ENCODE measurements at regions not wholly inside any gene's neighbourhood (a gene's known extent, or its start where the extent isn't known, plus 50 kb on each side); places are given as distances from the start of the nearest gene placed in this dataset.

DNA sequence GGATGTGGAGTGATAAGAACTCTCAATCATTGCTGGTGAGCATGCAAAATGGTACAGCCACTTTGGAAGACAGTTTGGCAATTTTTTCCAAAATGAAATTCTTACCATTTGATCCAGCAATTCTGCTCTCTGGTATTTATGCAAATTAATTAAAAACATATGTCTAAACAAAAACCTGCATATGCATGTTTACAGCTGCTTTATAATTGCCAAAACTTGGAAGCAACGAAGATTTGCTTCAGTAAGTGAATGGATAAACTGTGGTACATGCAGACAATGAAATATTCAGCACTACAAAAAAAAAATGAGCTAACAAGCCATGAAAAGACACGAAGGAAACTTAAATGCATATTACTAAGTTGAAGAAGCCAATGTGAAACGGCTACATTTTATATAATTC, 55.5 kb upstream of the SMLR1 start:
- H3K27ac Mint-ChIP-seq (ENCODE audit: unreplicated experiment): no peak overlapping the region
- CTCF ChIA-PET: no interaction called here
- H3K4me1 Mint-ChIP-seq (ENCODE audit: low read depth, unreplicated experiment): no peaks in the 10 kb centered on the region
- DNase-seq: no peak
- no peaks in the 10 kb centered on the region for H3K36me3 Mint-ChIP-seq (ENCODE audit: insufficient read depth, unreplicated experiment)
- intact Hi-C loops (cut with micrococcal nuclease; ENCODE audit: unreplicated experiment): no loop called here
- TF ChIP-seq, protein P1, sequence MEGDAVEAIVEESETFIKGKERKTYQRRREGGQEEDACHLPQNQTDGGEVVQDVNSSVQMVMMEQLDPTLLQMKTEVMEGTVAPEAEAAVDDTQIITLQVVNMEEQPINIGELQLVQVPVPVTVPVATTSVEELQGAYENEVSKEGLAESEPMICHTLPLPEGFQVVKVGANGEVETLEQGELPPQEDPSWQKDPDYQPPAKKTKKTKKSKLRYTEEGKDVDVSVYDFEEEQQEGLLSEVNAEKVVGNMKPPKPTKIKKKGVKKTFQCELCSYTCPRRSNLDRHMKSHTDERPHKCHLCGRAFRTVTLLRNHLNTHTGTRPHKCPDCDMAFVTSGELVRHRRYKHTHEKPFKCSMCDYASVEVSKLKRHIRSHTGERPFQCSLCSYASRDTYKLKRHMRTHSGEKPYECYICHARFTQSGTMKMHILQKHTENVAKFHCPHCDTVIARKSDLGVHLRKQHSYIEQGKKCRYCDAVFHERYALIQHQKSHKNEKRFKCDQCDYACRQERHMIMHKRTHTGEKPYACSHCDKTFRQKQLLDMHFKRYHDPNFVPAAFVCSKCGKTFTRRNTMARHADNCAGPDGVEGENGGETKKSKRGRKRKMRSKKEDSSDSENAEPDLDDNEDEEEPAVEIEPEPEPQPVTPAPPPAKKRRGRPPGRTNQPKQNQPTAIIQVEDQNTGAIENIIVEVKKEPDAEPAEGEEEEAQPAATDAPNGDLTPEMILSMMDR (IDR thresholded peaks at IDR 0.05; ENCODE audit: unreplicated experiment): no peak
- BruUV-seq (replicated peaks): no TSS peak
- H3K9me3 Mint-ChIP-seq (ENCODE audit: low read depth, unreplicated experiment): no peaks in the 10 kb centered on the region
- H3K27me3 Mint-ChIP-seq (ENCODE audit: unreplicated experiment): no peaks in the 10 kb centered on the region
- H3K4me3 Mint-ChIP-seq (ENCODE audit: low read depth, unreplicated experiment): no peak overlapping the region

- intact Hi-C loops (cut with micrococcal nuclease; ENCODE audit: unreplicated experiment): no loop called here
- Mint-ChIP-seq H3K9me3 (ENCODE audit: low read depth, unreplicated experiment) (no peaks in the 10 kb centered on the region), H3K27me3 (ENCODE audit: unreplicated experiment) (no peaks in the 10 kb centered on the region), H3K4me1 (ENCODE audit: low read depth, unreplicated experiment) (no peaks in the 10 kb centered on the region), H3K4me3 (ENCODE audit: low read depth, unreplicated experiment) (no peak overlapping the region), H3K36me3 (ENCODE audit: insufficient read depth, unreplicated experiment) (no peaks in the 10 kb centered on the region), H3K27ac (ENCODE audit: unreplicated experiment) (no peak overlapping the region)
- no TSS peak for BruUV-seq (replicated peaks)
- TF ChIP-seq, protein P1 (IDR thresholded peaks at IDR 0.05; ENCODE audit: unreplicated experiment): no peak
- CTCF ChIA-PET: no interaction called here
- DNase-seq: no peak
These were observed 53.3 kb upstream of the SMLR1 start for GRCh38 chr6:130773860-130774259.

GRCh38 chr6:130775411-130776012, 51.7 kb upstream of the SMLR1 start:
- H3K4me1 Mint-ChIP-seq (ENCODE audit: low read depth, unreplicated experiment): no peaks in the 10 kb centered on the region
- TF ChIP-seq, protein P1 (IDR thresholded peaks at IDR 0.05; ENCODE audit: unreplicated experiment): no peak
- H3K4me3 Mint-ChIP-seq (ENCODE audit: low read depth, unreplicated experiment): no peak overlapping the region
- no TSS peak for BruUV-seq (replicated peaks)
- H3K27ac Mint-ChIP-seq (ENCODE audit: unreplicated experiment): no peak overlapping the region
- CTCF ChIA-PET: no interaction called here
- no peak for DNase-seq
- no peaks in the 10 kb centered on the region for H3K36me3 Mint-ChIP-seq (ENCODE audit: insufficient read depth, unreplicated experiment)
- H3K27me3 Mint-ChIP-seq (ENCODE audit: unreplicated experiment): no peaks in the 10 kb centered on the region
- peaks cover 3% of the 10 kb centered on the region for H3K9me3 Mint-ChIP-seq (ENCODE audit: low read depth, unreplicated experiment)
- intact Hi-C loops (cut with micrococcal nuclease; ENCODE audit: unreplicated experiment): no loop called here

- Mint-ChIP-seq H3K36me3 (ENCODE audit: insufficient read depth, unreplicated experiment) (no peaks in the 10 kb centered on the region), H3K4me3 (ENCODE audit: low read depth, unreplicated experiment) (no peak overlapping the region), H3K9me3 (ENCODE audit: low read depth, unreplicated experiment) (peaks cover 3% of the 10 kb centered on the region), H3K27ac (ENCODE audit: unreplicated experiment) (no peak overlapping the region), H3K4me1 (ENCODE audit: low read depth, unreplicated experiment) (no peaks in the 10 kb centered on the region), H3K27me3 (ENCODE audit: unreplicated experiment) (no peaks in the 10 kb centered on the region)
- DNase-seq: no peak
- CTCF ChIA-PET: no interaction called here
- BruUV-seq (replicated peaks): no TSS peak
- TF ChIP-seq, protein P1 (IDR thresholded peaks at IDR 0.05; ENCODE audit: unreplicated experiment): no peak
- intact Hi-C loops (cut with micrococcal nuclease; ENCODE audit: unreplicated experiment): no loop called here
These were observed 50.8 kb upstream of the SMLR1 start for GRCh38 chr6:130776287-130776925.

All from Calu3 (cell line).